ENCODE measurements at regions not wholly inside any gene's neighbourhood (a gene's known extent, or its start where the extent isn't known, plus 50 kb on each side); places are given as distances from the start of the nearest gene placed in this dataset.

GRCh38 chr6:99130897-99131873, 183.4 kb upstream of the FBXL4 start:
- H3K36me3 Mint-ChIP-seq (ENCODE audit: low read depth): no peaks in the 10 kb centered on the region
- H3K4me3 Mint-ChIP-seq: no peak overlapping the region
- H3K9me3 Mint-ChIP-seq: no peaks in the 10 kb centered on the region
- no peak for DNase-seq
- ChIA-PET CTCF (interaction anchor here (0.7 kb wide), 1 partner anchor 156 kb away, joined by 3 read pairs; no protein-coding TSS in a partner anchor), POLR2A (no interaction called here)
- no peak overlapping the region for H3K27ac Mint-ChIP-seq
- no peaks in the 10 kb centered on the region for H3K27me3 Mint-ChIP-seq
- no peaks in the 10 kb centered on the region for H3K4me1 Mint-ChIP-seq

DNA sequence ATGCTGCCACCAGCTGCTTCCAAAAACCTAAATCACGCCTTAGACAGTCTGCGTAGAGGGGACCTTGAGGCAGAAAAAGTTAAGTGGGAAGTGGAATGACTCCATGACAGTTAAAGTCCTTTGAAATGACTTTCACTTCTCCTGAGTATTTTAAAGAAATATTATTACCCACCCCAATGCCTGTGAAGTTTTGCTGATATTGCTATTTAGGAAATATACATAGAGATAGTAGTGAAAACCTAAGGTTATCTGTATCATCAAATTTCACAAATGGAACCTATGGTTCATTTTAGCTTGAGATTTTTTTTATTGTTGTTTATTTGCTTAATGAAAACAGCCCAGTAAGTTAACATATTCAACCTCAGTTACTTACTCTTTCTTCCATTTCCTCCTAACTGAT, 182.1 kb upstream of the FBXL4 start:
- H3K27ac Mint-ChIP-seq: no peak overlapping the region
- H3K4me1 Mint-ChIP-seq: no peaks in the 10 kb centered on the region
- no peaks in the 10 kb centered on the region for H3K27me3 Mint-ChIP-seq
- no peaks in the 10 kb centered on the region for H3K9me3 Mint-ChIP-seq
- ChIA-PET POLR2A (no interaction called here), CTCF (no interaction called here)
- no peaks in the 10 kb centered on the region for H3K36me3 Mint-ChIP-seq (ENCODE audit: low read depth)
- no peak overlapping the region for H3K4me3 Mint-ChIP-seq
- no peak for DNase-seq

- Mint-ChIP-seq H3K36me3 (ENCODE audit: low read depth) (no peaks in the 10 kb centered on the region), H3K4me1 (no peaks in the 10 kb centered on the region), H3K27me3 (peaks cover 10% of the 10 kb centered on the region), H3K9me3 (no peaks in the 10 kb centered on the region), H3K4me3 (no peak overlapping the region), H3K27ac (no peak overlapping the region)
- ChIA-PET POLR2A (no interaction called here), CTCF (no interaction called here)
- DNase-seq: no peak
Measured at GRCh38 chr6:99121748-99122147, 174.0 kb upstream of the FBXL4 start.

- DNase-seq: no peak
- ChIA-PET POLR2A (no interaction called here), CTCF (interaction anchor here (0.6 kb wide), 1 partner anchor 253 kb away, joined by 3 read pairs; no protein-coding TSS in a partner anchor)
- no peak overlapping the region for H3K4me3 Mint-ChIP-seq
- H3K36me3 Mint-ChIP-seq (ENCODE audit: low read depth): no peaks in the 10 kb centered on the region
- no peaks in the 10 kb centered on the region for H3K9me3 Mint-ChIP-seq
- no peak overlapping the region for H3K27ac Mint-ChIP-seq
- peaks cover 13% of the 10 kb centered on the region for H3K27me3 Mint-ChIP-seq
- H3K4me1 Mint-ChIP-seq: no peaks in the 10 kb centered on the region
Measured at GRCh38 chr6:99120641-99121040, 172.9 kb upstream of the FBXL4 start.

DNA sequence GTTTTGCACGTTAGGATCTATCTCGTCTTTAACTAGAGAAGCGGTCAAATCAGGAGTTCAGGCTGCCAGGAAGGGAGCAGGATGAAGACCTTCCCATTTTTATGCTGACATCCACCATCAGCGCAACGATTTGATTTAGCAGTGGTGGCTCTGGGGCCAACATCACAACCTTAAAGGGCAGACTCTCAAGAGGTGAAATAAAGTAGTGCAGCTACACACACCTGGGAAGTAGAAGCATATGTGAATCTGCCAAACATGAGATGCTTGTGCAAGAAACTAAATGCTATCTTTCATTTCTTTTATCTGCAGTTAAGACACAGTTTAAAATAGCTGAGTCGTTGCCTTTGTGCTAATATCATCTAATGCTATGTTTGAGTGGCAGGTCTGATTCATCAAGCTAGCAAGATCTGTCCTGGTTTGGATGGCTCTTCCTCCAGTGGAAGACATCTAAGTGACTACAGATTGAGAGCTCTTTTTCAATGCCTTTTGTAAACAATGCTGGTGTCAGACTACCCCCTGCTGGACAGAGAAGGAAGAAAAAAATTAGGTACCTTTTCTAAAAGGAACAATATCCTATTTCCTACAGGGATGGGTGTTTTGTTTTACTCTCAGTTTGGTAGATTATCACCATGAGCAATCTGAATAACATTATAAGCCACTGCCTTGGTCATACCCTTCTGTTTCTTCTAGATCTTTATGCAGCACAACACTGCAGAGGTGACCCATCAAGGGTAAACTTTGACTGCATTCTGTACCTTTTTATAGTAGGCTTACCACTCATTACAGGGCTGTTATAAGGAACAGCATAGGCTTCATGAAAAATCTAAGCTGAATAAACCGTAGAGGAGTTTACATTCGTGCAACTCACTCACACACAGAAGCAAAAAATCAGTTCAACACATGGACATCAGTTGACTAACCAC, 171.6 kb upstream of the FBXL4 start:
- Mint-ChIP-seq H3K27ac (no peak overlapping the region), H3K27me3 (peaks cover 17% of the 10 kb centered on the region), H3K36me3 (ENCODE audit: low read depth) (no peaks in the 10 kb centered on the region), H3K4me1 (no peaks in the 10 kb centered on the region), H3K4me3 (no peak overlapping the region), H3K9me3 (no peaks in the 10 kb centered on the region)
- POLR2A ChIA-PET: no interaction called here
- CTCF ChIA-PET: interaction anchor here (1.0 to 1.4 kb wide), 2 partner anchors 10 to 24 kb away, joined by 3 read pairs; no protein-coding TSS in a partner anchor
- DNase-seq: peak; percentile 46

GRCh38 chr6:99114769-99115406, 167.1 kb upstream of the FBXL4 start:
- Mint-ChIP-seq H3K9me3 (no peaks in the 10 kb centered on the region), H3K27ac (no peak overlapping the region), H3K4me3 (no peak overlapping the region), H3K4me1 (no peaks in the 10 kb centered on the region), H3K27me3 (peaks cover 32% of the 10 kb centered on the region), H3K36me3 (ENCODE audit: low read depth) (no peaks in the 10 kb centered on the region)
- ChIA-PET POLR2A (no interaction called here), CTCF (no interaction called here)
- no peak for DNase-seq

GRCh38 chr6:99111590-99111989, 163.8 kb upstream of the FBXL4 start:
- Mint-ChIP-seq H3K27me3 (peaks cover 32% of the 10 kb centered on the region), H3K4me1 (no peaks in the 10 kb centered on the region), H3K4me3 (no peak overlapping the region), H3K9me3 (no peaks in the 10 kb centered on the region), H3K36me3 (ENCODE audit: low read depth) (no peaks in the 10 kb centered on the region), H3K27ac (no peak overlapping the region)
- ChIA-PET POLR2A (no interaction called here), CTCF (interaction anchor here (1.5 kb wide), 1 partner anchor 35 kb away, joined by 3 read pairs; no protein-coding TSS in a partner anchor)
- DNase-seq: no peak

GRCh38 chr6:99110029-99110428, 162.3 kb upstream of the FBXL4 start:
- POLR2A ChIA-PET: no interaction called here
- H3K9me3 Mint-ChIP-seq: no peaks in the 10 kb centered on the region

GRCh38 chr6:99104218-99104617, 156.5 kb upstream of the FBXL4 start:
- DNase-seq: no peak
- POLR2A ChIA-PET: no interaction called here
- no peak overlapping the region for H3K27ac Mint-ChIP-seq
- H3K36me3 Mint-ChIP-seq (ENCODE audit: low read depth): no peaks in the 10 kb centered on the region
- no peaks in the 10 kb centered on the region for H3K4me1 Mint-ChIP-seq
- peaks cover 4% of the 10 kb centered on the region for H3K27me3 Mint-ChIP-seq
- H3K4me3 Mint-ChIP-seq: no peak overlapping the region
- no peaks in the 10 kb centered on the region for H3K9me3 Mint-ChIP-seq
- CTCF ChIA-PET: no interaction called here

More at GRCh38 chr6:99110029-99110428, 162.3 kb upstream of the FBXL4 start:
- no peak for DNase-seq
- H3K4me3 Mint-ChIP-seq: no peak overlapping the region
- CTCF ChIA-PET: interaction anchor here (0.8 kb wide), 1 partner anchor 9 kb away, joined by 3 read pairs; no protein-coding TSS in a partner anchor
- no peak overlapping the region for H3K27ac Mint-ChIP-seq
- no peaks in the 10 kb centered on the region for H3K36me3 Mint-ChIP-seq (ENCODE audit: low read depth)
- peaks cover 33% of the 10 kb centered on the region for H3K27me3 Mint-ChIP-seq
- no peaks in the 10 kb centered on the region for H3K4me1 Mint-ChIP-seq

DNA sequence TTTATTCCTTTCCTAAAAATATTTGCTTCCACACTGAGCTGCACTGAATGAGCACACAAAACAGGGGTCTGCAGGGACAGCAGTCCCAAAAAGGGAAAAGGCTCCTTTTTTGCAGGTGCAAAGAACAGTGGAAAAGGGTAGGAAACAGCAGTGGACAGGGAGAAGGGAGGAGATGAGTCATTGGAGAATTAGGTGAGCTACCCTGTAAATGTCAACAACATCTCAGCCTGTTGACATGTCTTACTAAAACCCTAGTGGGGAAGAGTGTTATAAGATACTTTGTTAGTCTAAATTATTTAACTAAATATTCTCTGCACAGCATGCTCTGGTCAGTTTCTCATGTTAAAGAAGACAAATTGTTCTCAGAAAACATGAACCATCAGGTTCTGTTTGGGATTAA, 151.5 kb upstream of the FBXL4 start:
- CTCF ChIA-PET: no interaction called here
- H3K9me3 Mint-ChIP-seq: no peaks in the 10 kb centered on the region
- peaks cover 10% of the 10 kb centered on the region for H3K27me3 Mint-ChIP-seq
- H3K36me3 Mint-ChIP-seq (ENCODE audit: low read depth): no peaks in the 10 kb centered on the region
- no peak overlapping the region for H3K4me3 Mint-ChIP-seq
- no peak for DNase-seq
- H3K27ac Mint-ChIP-seq: no peak overlapping the region
- POLR2A ChIA-PET: no interaction called here
- H3K4me1 Mint-ChIP-seq: no peaks in the 10 kb centered on the region

- H3K27ac Mint-ChIP-seq: no peak overlapping the region
- no peaks in the 10 kb centered on the region for H3K4me1 Mint-ChIP-seq
- no peak for DNase-seq
- no peak overlapping the region for H3K4me3 Mint-ChIP-seq
- ChIA-PET CTCF (interaction anchor here (0.7 kb wide), 1 partner anchor 1853 kb away, joined by 3 read pairs; no protein-coding TSS in a partner anchor), POLR2A (no interaction called here)
- peaks cover 31% of the 10 kb centered on the region for H3K27me3 Mint-ChIP-seq
- H3K9me3 Mint-ChIP-seq: no peaks in the 10 kb centered on the region
- H3K36me3 Mint-ChIP-seq (ENCODE audit: low read depth): no peaks in the 10 kb centered on the region
Measured at GRCh38 chr6:99096170-99096569, 148.4 kb upstream of the FBXL4 start.

GRCh38 chr6:99093456-99094190, 145.9 kb upstream of the FBXL4 start:
- no peak for DNase-seq
- H3K4me1 Mint-ChIP-seq: no peaks in the 10 kb centered on the region
- no peaks in the 10 kb centered on the region for H3K36me3 Mint-ChIP-seq (ENCODE audit: low read depth)
- H3K9me3 Mint-ChIP-seq: no peaks in the 10 kb centered on the region
- ChIA-PET POLR2A (no interaction called here), CTCF (interaction anchor here (0.6 to 0.9 kb wide), 2 partner anchors 13 to 459 kb away, joined by 3 read pairs; no protein-coding TSS in a partner anchor)
- H3K27ac Mint-ChIP-seq: no peak overlapping the region
- H3K4me3 Mint-ChIP-seq: no peak overlapping the region
- peaks cover 31% of the 10 kb centered on the region for H3K27me3 Mint-ChIP-seq

Measured in activated CD4-positive, alpha-beta T cell treated with anti-CD3 and anti-CD28 coated beads, Interleukin-2, amount 10 ng/mL, durations not matched to agents 7 days and 5 days (primary cell).